ENCODE measurements at regions not wholly inside any gene's neighbourhood (a gene's known extent, or its start where the extent isn't known, plus 50 kb on each side); places are given as distances from the start of the nearest gene placed in this dataset.

DNA sequence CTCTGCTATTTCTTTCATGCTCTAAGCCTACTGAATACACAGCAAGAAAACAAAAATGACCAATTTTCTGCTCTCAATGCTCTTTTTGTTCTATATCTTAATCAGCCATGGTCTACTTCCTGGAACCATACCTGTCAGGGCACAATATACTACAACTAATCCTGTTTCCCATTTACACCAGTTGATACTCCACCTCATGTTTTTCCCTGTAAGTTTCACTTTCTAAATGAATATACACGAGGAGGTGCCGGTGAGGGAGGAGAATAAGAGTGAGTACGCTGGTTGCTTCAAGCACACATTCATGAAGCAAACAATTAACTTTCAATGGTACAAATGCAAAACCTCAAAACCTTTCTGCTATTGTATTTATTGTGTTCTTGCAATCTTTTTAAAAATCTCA, 443.1 kb upstream of the ID4 start:
- no peak for TF ChIP-seq POLR2A (IDR thresholded peaks at IDR 0.05; ENCODE audit: low read length)
- TF ChIP-seq GATA1 (IDR thresholded peaks at IDR 0.05; ENCODE audit: low read depth, low read length), result no peak
